ENCODE measurements at regions not wholly inside any gene's neighbourhood (a gene's known extent, or its start where the extent isn't known, plus 50 kb on each side); places are given as distances from the start of the nearest gene placed in this dataset.

DNA sequence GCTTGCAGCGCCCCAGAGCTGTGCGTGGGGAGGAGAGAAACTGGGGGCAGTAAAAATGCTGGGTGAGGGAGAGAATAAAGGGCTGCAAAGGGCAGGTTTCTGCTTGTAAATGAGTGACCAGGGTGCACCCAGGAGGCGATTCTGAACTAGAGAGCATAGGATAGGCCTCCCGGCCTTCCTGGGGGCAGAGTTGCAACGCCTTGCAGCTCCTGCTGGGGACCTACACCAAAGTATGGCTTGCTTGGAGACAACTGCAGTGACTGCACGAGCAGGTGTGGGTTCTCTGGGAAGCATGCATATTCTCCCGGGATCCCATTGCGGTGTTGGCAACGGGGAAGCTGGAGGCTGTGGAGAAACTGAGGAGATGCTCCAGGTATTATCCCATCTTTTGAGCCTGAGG lies 111.6 kb upstream of the SPACA1 start:
- no peak for DNase-seq (ENCODE audit: low read depth)

DNA sequence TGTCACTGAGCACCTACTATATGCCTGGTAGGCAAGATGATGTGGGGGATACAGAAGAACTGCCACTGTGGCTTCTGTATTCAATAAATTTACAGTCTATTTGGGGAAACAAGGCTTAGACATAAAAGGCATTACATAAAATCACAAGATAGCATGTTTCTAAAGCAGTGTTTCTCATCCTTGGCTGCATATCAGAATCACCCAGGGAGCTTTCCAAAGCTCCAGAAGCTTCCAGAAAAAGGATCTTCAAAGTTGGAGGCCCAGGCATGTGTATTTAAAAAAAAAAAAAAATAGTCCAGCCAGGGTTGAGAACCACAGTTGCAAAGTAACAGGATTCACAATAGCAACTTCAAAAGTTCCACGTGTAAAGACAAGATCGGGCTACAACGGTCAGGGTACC lies 112.4 kb upstream of the SPACA1 start:
- no peak for DNase-seq (ENCODE audit: low read depth)

DNA sequence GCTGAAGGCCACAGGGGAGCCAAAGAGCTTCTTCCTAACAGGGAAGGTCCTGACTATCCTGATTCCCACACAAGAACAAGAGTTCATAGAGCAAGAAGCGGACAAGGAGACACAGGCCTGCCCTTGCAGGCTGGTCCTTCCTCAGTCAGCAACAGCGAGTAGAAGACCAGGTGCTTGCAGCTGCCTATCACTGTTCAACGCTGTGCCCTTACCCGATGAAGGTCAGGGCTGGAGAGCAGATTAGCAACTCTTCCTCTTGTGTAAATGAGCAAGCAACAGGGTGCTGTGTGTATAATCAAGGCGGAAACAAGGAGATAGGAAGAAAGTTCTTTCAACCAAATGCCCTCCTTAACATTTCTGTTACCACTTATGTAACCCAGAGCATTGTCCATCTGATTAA lies 115.3 kb upstream of the SPACA1 start:
- no peak for DNase-seq (ENCODE audit: low read depth)

DNA sequence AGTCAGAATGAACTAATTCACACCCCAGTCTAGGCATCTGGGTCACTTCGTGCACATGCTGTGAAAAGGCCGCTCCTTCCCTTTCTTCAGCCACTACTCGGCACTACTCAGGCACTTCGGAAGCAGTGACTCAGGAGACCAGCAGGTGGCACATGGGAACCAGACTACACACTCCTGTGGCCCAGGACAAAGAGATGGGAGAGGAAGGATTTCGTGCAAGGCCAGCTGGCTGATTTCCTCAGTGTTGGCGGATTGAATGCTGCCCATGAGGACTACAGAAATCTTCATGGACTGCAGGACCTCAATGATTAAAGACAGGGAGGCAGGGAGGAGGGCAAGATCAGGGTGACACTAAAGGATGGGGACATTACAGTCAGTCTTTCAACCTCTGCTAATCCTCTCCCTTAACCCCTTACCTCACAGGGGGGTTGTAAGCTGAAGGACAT lies 117.8 kb upstream of the SPACA1 start:
- peak; percentile 73 for DNase-seq (ENCODE audit: low read depth)

DNA sequence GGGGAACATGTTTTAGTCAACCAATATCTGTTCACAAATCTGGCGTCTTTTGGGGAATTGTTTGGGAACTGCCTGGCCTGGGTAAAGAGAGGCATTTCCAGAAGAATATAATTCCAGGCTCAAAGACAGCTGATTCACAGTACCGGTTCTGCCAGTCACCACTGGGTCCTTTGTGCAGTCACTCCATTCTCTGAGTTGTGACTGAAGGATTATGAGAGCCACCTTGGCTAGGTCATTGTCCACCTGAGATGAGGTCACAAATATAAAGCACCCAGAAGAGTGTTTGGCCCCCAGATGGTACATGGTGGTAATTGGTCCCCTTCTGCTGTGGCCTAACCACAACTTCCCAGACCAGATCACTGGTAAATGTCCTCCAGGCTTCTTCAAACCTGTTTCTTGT lies 121.0 kb upstream of the SPACA1 start:
- DNase-seq (ENCODE audit: low read depth), result no peak

DNA sequence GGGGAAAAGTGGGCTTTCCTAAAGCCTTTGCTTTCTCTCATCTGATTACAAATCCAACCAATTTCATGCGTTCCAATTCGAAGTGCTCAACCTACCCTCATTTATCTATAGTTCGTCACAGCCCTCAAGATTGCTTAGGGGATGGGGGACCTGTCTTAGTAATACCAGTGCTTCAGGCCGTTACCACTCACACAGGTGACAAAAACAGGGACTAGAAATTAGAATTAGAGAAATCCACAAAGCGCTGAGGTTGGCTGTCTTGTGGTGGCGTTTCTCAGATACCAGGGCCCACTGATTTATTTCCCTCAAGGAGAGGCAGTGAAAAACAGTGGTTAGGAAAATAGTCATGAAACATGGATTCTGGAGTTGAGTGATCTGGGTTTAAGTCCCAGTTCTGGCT lies 121.6 kb upstream of the SPACA1 start:
- DNase-seq (ENCODE audit: low read depth), result no peak

DNA sequence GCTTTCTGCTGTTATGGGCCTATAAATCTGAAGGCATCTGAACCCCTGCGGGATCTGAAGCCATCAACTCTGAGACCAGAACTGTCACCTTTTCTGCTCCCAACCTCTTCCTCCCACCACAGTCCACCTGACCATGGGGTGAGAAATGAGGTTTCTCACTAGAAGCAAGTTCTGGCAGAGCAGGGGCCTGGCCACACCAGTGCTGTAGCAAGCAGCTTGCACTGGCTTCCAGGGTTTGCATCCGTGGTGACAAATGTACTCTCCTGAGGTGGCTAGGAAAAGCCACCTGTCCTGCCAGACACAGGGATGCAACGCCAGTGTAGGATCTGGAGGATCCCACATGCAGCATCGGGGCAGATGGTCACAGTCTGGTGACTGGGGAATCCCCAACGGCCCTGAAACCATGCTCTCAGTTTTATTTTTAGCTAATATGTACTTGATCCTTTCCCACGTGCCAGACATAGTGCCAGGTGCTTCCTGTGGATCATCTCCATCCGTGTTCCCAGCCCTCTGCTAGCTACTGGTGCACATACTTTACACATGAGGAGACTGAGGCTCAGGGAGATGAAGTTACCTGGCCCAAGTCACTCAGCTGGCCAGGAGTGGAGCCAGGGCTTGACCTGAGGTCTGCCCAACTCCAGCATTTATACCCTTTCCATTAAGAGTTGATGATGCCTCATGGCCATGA lies 122.1 kb upstream of the SPACA1 start:
- DNase-seq (ENCODE audit: low read depth), result no peak

DNA sequence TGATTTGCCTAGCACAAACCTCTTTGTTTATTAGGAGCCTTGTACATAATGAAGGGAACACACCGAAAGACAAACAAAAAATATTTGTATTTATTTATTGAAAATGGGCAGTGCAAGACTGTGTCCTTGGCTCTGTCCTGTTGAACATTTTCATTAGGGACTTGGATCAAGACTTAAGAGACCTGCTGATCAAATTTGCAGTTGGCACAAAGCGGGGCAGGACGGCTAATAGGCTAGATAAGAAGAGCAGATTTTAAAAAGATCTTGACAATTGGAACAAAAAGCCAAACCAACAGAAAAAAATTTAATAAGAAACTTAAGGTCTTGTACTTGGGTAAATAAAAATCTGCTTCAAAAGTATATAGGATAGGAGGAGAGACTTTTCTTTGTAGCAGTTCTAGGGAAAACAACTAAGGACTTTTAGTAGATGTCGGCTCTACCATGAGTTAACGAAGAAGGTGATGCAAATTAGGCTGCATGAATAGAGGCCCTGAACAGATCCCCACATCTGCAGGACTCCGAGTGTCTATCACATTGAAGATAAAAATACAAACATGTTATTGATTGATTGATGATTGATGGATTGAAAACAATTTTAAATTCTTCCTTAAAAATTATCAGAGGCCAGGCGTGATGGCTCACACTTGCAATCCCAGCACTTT lies 124.1 kb upstream of the SPACA1 start:
- DNase-seq (ENCODE audit: low read depth), result no peak

DNA sequence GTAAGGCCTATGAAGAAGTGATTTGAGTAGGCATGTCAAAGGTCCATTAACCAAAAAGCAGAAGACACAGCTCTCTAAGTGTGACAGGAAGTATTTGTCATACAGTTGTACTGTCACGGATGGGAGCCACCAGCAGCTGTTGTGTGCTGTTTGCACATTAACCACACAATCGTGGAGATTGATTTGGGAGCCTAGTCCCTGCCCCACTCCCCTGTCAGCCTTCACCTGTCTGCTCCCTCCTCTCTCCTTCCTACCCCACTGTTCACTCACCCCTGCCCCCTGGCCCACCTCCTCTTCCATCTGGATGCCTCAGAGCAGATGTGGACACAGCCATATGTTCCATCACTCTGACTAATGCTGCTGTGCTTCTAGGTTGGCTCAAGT lies 124.7 kb upstream of the SPACA1 start:
- no peak for DNase-seq (ENCODE audit: low read depth)

DNA sequence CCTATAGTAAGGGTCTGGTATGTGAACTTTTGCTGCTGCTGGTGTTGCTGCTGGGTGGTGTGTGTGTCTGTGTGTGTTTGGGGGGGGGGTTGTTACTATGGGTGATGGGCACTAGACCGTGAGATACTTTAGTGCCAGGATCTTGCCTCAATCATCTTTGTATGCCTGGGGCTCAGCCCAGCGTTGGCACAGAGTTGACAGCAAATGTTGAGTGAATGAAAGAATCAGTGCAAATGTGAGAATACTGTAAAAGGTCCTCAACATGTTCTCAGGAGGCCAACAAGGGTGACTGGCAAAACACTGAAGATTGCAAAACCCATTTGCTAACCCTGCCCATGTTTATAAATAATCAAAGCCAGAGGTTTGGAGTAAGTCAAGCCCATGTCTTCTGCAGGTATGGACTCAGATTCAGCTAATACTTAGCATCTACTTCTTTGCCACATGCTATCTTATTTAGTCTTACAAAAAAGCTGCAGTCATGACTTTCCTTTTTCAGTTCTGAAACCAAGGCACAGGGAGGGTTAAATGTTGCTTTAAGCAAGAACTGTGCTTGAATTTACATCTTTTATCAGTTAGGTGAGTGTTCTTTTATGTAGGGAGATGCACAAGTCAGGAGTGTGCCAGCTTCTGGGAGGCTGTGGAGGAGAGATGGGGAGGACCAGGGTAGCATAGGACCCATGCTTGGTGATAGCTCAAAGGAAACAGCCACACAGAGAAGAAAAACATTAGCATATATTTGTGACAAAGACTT lies 125.3 kb upstream of the SPACA1 start:
- DNase-seq (ENCODE audit: low read depth), result no peak

DNA sequence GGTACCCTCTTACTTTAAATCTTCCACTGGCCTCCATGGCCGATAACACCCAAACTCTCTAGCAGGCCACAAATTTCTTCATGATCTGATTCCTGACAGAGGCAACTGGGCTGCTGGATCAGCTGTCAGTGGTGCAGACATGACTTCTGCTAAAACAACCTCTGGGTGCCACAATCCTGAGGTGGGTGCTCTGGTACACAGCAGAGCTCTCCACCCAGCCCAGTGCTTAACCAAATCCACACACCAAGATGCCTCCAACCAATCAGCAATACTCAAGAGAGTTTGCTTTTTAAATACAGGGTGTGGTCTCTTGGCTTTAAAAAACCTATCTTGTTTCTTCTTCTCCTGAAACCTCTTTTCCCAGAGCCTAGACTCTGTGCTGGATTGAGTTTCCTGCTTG lies 126.6 kb upstream of the SPACA1 start:
- DNase-seq (ENCODE audit: low read depth), result no peak

DNA sequence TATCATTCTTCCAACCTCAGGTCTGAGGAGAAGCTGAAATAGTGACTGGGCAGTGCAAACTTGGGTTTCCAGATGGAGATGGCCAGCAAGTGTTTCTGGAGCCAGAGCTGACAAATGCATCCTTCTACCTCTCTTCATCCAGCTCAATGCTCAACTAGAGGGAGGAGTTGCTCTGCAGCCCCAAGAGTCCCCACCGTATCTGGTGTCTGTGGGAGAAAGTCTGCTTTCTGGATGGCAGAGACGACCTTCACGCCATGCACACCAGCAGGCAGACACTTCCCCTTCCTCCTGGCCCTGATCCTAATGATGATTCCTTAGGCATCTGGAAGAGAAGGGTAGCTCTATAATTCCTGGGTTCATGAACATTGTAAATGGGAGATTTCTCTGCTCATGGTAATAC lies 127.4 kb upstream of the SPACA1 start:
- no peak for DNase-seq (ENCODE audit: low read depth)

DNA sequence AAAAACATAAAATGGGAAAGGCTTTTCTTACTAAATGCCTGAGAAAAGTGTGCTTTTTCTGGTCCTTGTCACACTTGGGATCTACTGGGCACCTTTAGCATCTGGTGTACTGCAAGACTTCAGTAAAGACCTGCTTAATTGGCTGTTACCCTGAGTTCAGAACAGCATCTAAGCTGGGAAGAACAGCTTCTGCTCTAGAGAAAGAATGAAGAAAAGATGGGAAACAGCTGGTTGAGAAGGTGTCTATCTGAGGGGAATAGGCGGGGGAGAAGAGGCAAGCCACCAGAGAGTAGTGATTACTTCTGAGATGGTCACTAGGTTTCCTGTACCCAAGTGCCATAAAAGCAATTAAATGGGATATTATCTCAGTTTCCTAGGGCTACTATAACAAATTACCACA lies 128.2 kb upstream of the SPACA1 start:
- no peak for DNase-seq (ENCODE audit: low read depth)

DNA sequence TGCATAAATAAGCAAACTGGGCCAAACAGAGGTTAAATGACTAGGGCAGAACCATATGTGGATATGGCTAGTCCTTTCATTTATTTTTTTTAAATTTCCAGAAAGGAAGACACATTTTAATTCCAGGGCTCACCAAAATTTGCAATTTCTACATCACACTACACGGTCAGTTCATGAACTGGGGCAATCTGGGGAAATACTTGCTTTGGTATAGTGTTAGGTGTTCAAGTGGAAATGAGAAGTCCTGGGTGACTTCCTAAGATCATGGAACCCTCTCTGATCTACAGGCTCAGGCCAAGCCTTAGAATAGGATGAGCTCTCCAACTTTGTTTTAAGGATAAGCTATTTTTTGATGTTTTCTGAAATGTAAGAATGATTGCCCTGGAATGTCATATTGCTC lies 128.6 kb upstream of the SPACA1 start:
- DNase-seq (ENCODE audit: low read depth), result no peak

DNA sequence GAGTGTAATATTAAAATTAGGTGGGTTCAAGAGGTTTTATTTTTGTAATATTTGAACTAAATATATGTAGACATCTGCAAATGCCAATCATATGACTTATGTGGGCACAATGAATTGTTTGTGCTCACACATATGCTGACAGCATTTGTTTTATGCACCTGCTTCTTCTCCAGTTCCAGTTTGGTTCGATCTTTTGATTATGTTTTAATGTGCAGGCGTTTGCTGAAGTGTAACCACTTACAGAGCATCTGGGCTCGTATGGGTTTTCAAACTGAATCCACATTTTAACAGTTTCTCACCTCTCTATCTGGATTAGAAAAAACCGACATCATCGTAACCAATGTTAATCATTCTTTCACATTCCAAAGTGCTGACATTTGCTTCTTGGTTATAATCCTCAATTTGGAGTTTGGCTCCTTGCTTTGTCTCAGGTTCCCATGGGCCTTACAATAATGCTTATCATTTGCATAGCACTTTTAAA lies 129.1 kb upstream of the SPACA1 start:
- DNase-seq (ENCODE audit: low read depth), result no peak

DNA sequence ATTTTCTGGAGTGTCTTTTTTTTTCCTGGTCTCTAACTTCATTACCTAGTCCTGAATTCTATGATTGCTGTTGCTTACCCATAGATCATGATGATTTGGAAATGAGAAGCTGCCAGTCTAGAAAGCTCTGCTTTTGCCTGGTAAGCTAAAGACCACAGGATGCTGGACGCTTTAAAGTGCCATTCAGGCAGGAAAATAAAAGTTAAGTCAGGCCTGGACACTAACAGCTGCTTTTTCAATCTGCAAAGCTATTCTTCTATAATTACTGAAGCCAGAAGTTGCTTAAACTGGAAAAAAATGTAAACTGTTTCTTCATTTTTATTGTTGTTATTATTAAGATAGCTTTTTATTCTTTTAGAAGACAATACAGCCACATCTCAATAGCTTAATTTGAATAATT lies 129.8 kb upstream of the SPACA1 start:
- no peak for DNase-seq (ENCODE audit: low read depth)

DNA sequence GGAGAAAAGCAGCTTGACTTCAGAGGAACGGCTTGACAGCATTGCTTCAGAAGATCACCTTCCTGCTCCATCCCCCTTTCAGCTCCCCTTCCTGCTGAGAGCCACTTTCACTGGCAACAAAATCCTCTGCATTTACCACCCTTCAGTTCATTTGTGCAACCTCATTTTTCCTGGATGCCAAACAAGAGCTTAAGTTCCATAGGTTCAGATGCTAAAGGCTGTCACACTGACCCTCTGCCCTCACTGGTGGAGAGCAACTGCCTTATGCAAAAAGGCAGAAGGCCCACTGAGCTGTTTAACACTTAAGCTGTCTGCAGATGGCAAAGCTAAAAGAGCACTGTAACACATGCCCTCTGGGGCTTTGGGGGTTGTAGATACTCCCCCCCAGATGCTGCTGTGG lies 131.2 kb upstream of the SPACA1 start:
- no peak for DNase-seq (ENCODE audit: low read depth)

DNA sequence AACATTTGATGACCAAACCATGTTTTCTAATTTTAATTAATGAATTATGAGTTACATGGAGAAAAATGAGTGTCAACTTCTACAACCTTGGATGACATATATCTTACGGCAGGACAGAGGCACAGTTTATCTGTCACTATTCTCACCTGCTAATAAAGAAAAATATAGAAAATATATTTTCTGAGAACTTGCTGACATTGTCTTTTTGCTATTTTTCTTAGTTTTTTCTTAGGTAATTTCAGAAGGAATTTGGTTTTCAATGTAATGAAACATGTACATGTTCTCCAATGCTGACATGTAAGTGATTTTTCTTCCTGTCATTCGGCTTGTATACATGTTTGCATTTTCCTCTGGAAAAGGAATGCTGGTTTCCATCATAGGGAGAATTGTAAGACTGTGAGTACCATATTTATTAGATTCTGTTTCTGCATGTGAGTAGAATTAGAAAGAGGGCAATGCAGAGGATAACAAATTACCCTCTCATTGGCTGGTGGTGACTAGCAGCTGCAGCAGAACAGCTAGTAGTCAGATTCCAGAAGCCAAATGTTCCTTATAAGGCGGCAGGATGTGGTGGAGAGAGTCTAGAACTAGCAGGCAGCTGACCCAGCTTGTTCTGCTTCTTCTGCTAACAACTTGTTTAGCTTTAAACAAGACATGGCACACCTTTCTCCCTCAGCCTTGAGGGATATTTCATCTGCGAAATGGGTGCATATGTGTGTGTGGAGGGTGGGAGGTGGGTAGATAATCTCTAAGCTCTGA lies 132.8 kb upstream of the SPACA1 start:
- no peak for DNase-seq (ENCODE audit: low read depth)

DNA sequence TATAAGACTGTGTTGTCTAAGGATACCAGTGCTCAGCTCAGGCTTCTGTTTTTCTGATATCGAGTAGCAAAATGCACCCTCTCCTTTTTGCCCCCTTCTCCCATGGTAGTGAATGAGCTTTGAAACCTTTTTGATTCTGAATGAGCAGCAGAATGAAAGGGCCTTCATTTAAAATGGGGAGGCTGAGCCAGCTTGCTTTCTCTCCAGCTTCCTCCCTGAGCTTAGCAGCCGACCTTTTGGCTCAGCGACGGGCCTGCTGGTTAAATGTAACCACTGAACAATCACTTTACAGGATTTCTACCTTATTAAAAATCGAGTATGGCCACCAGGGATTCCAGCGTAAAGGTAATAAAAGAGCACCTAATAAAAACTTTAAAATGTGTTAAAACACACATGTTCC lies 133.7 kb upstream of the SPACA1 start:
- no peak for DNase-seq (ENCODE audit: low read depth)

DNA sequence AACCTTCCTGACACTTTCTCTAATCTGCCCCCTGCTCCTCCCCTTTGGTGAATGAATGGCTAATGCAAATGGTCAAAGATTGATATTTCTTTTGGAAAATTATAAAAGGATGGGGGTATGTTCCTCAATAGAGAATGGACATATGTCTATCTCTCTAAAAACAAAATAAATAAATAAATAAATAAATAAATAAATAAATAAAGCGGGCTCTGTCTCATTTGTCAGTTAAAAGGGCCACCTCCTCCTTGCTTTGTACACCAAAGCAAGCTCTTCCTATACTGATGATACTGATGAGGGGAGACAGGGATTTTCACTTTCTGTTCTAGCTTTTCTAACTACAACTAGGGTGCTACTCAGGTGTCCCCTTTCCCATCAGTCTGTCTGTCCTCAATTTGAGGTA lies 135.5 kb upstream of the SPACA1 start:
- DNase-seq (ENCODE audit: low read depth), result no peak

DNA sequence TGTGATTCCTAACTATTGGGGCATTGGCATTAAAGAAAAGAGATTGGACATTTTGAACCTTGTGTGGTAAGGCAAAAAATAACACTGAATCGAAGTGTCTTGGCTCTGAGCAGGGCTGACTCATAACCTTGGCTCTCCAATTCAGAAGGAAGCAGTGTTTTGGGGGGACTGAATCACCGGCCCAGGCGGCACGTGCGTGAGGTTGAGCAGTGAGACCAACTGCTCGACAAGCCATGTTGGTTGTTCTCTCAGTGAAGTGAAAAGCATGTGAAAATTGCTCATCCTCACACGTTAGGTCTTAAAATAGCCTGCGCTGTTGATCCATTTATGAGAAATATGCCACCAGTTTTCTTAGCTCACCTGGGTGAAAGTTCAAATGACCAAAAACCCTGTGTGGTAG lies 137.8 kb upstream of the SPACA1 start:
- DNase-seq (ENCODE audit: low read depth), result peak; percentile 71

Data from RPMI7951 (cell line).